ENCODE measurements at regions not wholly inside any gene's neighbourhood (a gene's known extent, or its start where the extent isn't known, plus 50 kb on each side); places are given as distances from the start of the nearest gene placed in this dataset.
"Not testable (repeated sequence)": the region's sequence is repeated elsewhere in the genome, so short reads cannot be mapped to it uniquely, and the experiment has no call there.

DNA sequence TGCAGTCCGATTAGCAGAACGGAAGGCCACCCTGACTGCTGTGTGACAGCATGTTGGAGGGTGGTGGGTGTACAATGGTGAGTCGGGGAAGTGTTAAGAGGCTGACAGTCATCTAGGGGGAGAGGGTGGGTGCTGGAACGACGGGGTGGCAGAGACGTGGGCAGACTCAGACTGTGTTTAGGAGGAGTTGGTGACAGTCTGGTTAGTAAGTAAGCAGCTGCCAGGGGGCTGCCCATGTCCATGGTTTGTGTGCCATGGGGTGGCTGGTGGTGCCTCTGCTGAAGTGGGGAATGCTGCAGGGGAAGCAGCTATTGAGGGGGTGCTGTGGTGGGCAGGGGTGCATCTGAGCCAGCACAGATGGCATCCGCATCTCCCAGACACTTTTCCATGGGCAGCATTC lies 51.3 kb upstream of the BOD1 start:
- DNase-seq (ENCODE audit: low read depth in 3 of 3): no peak

DNA sequence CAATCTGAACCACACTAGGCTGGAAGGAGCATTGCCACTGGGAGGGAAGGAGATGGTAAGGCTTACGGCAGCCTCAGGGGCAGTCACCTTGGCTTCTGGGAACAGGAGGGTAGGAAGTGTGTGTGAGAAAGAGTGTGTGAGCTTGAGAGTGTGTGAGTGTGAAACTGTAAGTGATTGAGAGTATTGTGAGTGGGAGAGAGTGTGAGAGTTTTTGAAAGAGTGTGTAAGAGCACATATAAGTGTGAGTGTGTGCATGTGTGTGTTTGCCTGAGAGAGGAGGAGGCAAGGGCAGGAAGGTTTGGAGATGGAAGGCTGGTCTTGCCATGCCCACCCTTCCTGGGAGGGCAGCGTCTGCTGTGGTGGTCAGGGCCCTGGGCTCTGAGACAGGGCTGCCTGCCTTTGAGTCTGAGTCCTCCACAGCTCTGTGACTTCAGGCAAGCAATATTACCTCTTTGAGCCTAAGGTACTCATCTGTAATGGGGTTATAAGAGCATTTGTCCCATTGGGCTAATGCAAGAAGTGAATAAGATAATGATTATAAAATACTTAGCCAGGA lies 51.9 kb upstream of the BOD1 start:
- DNase-seq (ENCODE audit: low read depth in 3 of 3): no peak

DNA sequence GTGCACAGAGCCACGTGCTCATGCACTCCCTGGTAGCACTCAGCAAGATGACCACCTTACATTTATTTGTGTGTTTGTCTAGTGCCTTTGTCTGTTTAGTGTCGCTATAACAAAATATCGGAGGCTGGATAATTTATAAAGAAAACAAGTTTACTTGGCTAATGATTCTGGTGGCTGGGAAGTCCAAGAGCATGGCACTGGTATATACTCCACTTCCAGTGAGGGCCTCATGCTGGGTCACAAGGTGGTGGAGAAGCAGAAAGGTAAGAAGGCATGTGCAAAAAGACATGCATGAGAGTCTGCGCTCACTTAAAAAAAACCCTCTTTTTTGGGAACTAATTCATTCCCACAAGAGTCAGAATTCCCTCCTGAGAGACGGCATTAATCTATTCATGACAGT lies 52.5 kb upstream of the BOD1 start:
- DNase-seq (ENCODE audit: low read depth in 3 of 3): no peak

DNA sequence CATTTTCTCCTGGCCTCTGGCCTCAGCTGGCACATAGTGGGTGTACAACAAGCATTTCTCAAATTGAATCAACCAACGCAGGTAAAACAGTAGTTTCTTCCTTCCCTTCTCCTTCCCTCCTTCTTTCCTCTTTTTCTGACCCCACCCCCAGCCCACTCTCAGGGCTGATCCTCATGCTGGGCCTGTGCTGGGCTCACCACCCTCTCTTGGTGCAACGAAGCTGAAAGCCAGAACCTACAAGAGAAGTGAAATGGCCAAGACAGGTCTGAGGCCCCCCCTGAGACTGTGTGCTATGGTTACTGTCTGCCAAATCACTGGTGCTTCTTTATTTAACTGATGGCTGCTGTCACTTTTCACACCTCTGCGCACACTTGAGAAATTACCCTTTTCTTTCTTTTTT lies 53.0 kb upstream of the BOD1 start:
- no peak for DNase-seq (ENCODE audit: low read depth in 3 of 3)

DNA sequence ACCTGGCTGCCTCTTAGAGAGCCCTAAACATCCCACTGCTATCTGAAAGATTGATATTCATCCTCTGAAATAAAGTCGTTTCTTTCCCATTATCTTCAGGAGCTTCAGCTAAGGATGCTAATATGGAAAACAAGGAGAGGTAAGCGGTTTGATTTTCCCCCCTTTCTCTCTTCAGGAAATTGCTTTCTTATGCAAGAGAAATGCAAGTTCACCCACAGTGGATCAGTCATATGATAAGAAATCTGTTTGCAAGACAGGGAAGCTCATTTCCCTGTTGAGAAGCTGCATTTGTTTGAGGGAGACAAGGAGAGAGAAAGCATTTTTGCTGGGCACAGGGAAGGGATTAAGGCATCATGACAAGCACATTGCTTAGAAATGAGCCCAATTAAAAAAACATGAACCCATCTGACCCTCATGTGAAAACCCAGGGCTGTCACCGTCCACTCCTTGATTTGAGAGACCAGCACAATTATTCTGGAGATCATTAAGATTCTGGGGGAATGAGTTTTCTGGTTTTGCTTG lies 53.7 kb upstream of the BOD1 start:
- no peak for DNase-seq (ENCODE audit: low read depth in 3 of 3)

DNA sequence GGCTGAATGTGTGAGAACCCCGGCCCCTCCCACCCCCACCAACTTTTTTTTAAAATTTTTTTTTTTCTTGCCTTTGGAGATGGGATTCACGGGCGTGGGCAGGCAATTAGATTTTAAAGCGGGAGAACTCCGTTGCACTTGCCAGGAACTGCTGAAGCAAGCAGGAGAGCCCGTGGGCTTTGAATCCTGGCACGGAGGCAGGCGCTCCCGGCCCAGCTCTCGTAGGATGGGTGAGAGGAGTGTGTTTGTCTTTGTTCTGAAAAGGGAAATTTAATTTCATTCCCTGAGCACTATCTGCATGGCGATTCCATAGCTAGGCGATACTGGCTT lies 54.3 kb upstream of the BOD1 start:
- no peak for DNase-seq (ENCODE audit: low read depth in 3 of 3)

DNA sequence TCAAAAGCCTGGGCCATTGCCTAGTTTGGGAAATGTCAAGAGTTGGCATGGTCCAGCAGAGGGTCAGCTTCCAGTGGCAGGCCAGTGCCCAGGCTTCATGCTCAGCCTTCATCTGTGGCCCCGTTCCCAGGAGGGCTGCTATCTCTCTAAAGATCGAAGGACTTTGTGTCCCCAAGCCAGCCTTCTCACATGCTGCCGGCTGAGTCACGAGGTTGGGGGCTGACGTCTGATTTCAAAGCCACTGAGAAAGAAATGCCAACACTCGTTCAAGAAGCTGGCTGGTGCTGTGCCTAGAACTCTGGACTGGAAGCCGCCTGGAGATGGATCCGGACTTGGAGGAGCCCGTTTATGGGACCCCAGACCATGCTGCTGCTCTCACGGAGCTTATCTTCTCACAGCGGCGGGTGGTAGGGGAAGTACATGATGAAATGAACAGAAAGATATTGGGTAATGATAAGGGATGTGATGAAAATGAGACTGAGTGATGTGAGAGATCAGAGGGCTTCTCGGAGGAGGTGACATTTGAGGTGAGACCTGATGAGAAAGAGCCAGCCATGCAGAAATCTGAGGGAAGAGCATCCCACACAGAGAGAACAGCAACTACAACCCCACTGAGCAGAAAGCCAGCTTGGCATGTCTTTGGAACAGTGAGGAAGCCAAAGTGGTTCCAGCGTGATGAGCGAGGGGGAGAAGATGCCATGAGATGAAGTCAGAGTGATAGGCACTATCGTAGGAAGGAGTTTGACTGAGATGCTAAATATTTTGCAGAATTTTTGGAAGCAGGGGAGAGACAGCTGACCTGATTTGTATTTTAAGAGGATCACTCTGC lies 54.9 kb upstream of the BOD1 start:
- no peak for DNase-seq (ENCODE audit: low read depth in 3 of 3)

DNA sequence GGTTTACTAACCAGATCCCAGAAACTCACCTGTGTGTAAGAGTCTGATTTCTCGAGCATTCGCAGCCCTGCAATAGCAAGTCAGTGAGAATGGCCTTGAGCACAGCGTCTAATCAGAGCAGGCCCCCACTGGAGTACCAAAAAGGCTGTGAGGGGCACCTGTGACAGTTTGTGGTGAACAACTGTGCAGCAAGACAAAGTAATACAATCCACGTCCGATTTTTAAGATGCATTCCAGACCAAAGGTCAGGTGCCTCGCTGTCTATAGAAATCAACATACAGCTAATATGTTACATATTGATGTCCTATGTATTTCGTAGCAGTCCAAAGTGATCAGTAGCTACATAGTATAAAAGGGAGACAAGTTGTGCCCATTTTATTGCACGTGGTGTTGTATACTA lies 55.7 kb upstream of the BOD1 start:
- no peak for DNase-seq (ENCODE audit: low read depth in 3 of 3)

DNA sequence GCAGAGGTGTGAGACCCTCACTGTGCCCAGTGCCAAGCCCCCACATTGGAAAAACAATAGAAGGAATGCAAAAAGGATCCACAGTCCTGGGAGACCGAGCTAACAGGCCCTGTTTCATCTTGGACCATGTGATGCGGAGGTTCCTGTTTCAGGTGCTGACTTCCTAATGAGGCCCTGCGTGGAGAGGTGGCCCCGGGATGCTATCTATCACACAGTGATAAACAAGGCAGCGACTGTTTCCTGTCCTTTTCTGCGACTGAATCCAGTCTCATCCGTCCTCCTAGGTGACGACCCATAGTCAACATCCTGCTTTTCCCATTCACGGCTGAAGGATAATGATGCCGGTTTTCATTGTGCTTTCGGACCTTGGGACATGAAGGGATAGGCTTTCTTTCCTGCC lies 56.4 kb upstream of the BOD1 start:
- DNase-seq (ENCODE audit: low read depth in 3 of 3): no peak

DNA sequence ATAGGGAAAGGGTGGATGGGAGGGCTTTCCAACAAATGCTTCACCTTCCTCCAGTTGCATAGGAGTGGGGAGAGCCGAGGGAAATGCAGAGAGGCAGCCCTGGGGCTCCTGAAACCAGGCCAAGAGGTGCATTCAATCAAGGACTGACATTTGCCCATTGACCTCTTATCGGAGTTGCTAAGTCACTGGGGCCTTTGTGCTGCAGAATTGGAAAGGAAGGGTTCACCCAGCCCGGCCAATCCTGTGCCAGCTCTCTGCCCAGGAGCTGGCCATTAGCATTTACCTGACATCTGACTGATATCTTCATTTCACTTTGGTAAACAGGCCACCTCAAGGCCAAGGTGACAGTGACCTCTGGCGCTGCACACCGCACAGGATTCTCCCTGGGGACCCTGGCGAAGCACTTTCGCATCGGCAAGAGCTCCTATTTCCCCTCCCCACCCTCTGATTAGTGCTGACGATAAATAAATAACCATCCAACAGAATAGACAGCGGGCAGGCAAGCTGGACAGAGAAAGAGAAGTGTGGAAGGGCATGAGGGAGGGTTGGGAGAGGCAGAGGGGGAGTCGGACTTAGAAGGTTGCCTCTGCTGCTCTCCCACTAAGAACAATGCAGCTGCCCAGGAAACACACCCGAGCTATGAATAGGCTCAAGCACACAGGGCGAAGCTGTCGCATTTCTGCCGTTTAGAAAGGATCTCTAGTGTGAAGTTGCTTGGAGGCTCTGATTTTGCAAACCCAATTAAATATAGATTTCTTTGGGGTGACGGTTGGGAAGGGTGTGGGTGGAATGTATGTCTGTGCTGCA lies 57.0 kb upstream of the BOD1 start:
- no peak for DNase-seq (ENCODE audit: low read depth in 3 of 3)

DNA sequence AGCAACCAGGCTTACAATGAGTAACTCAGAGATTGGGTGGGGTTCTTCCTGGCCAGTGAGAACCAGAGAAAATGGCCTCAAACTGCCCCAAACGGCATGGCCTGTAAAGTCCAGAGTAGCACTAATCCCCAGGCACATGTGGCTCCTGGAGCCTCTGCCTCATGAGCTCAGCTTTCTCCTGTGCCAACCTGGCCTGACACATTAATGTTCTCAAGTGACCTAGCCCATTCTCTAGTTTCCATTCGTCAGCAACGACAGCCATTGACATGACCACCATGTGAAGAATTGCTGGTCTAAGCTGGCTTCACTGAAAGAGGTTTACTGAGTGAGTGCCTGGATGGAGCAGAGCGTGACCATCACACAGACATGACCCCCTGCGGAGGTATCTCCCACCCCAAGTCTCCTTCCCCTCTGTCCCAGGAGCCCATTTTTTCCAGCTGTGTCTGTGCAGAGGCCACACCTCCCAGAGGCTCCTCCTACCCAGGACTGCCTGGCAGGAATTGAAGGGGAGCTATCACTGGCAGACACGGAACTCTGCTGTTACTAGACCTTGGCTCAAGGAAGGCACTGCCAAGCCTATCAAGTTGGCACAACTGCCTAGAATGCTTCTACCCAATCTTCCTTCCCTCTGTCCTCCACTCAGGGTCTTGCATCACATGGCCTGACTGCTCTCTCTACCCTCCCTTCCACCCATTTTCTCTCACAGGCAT lies 59.0 kb upstream of the BOD1 start:
- DNase-seq (ENCODE audit: low read depth in 3 of 3): no peak

DNA sequence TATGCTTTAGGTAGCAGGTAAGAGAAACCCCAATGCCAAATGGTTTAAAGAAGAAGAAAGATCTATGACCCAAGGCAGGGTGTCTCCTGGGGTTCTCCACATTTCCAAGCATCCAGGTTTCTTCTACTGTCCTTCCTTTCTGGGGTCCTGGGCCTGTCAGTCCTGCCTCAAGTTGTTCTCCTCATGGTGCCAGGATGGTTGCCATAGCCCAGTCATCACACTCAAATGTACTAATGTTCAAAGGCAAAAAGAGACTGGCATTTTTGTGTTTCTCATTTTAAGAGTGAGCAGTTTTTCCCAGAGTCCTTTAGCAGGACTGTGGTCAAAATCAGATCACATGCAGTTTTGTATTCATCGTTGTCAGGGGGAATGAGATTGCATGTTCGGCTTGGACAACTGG lies 59.9 kb upstream of the BOD1 start:
- DNase-seq (ENCODE audit: low read depth in 3 of 3): no peak

DNA sequence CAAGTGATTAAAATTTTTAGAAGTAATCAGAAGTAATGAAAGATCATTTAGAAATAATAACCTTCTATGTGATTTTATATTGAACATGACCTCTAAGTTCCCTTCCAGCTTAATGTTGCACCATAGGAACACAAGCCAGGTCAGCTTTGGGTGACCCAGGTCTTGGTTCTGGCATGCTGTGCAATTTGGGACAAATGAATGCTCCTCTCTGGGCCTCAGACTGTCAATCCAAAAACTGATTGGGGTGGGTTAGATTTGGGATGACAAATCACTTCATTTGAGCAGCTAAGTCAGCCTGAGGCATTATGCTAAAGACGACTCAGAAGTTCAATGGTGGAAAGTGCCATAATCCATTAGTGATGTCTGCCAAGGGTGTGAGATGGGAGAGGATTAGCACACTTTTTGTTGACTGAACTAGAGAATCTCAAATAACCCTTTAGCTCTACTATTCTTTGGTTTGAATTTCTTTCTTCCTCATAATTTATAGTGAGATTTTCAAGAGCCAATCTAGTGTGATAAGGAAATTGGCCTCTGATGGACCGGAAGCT lies 60.7 kb upstream of the BOD1 start:
- no peak for DNase-seq (ENCODE audit: low read depth in 3 of 3)

DNA sequence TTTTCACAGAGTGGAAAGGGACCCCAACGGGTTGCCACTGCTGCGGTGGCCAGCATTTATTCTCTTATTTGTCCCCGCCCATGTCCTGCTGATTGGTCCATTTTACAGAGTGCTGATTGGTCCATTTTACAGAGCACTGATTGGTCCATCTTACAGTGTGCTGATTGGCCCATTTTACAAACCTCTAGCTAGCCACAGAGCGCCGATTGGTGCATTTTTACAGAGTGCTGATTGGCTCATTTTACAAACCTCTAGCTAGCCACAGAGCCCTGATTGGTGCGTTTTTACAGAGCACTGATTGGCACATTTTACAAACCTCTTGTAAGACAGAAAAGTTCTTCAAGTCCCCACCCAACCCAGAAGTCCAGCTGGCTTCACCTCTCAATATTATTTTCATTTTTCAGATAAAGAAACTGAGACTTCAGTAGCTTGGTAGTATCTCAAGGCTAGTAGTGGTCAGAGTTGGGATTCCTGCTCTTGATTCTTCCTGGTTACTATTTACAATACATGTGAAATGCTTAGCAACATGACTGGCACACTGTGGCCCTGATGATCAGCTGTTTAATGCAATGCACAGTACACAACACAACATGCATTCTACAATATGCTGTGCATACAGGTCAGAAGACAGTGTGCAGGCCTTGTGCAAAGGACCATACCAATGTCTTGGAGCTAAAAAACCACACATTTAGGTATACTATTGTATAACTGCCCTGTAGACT lies 63.6 kb upstream of the BOD1 start:
- DNase-seq (ENCODE audit: low read depth in 3 of 3): no peak

DNA sequence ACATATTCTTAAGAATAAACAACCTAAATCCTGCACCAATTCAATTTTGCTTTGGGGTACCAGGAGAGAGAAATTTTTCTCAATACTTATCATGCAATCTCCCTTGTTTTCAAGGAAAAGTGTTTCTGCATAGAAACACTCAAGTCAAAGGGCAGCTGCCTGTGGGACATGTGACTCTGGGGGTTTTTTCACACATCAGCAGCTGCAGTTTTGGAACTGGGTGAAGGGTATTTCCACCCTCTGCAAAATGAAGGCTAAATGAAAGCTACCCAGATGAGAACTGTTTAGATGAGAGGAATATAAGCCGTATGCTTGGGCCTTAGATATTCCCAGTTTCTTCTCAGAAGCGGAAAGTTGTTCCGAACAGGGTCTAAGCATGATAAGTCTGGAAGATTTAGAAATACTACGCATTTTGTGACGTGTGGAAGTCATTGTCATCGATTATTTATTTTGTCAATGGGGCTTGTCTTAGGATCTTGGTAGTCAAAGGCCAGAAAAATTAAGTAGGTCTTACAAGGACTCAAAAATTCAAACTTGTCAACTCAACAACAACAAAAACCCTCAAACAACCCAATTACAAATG lies 64.3 kb upstream of the BOD1 start:
- no peak for DNase-seq (ENCODE audit: low read depth in 3 of 3)

DNA sequence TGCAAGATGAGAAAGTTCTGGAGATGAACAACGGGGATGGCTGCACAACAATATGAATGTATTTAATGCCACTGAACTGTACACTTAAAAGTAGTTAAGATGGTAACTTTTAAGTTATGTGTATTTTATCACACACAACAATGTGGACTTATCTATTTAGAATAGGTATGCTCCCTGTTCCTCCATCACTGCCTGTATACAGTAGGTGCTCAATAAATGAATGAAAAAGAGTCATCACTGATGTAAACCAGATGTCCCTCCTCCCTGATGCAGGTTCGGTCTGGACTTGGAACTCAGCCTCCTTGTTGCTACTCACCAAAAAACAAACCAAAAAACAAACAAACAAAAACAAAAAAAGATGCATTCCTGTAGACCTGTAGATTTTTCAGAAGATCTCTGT lies 65.9 kb upstream of the BOD1 start:
- DNase-seq (ENCODE audit: low read depth in 3 of 3): no peak

DNA sequence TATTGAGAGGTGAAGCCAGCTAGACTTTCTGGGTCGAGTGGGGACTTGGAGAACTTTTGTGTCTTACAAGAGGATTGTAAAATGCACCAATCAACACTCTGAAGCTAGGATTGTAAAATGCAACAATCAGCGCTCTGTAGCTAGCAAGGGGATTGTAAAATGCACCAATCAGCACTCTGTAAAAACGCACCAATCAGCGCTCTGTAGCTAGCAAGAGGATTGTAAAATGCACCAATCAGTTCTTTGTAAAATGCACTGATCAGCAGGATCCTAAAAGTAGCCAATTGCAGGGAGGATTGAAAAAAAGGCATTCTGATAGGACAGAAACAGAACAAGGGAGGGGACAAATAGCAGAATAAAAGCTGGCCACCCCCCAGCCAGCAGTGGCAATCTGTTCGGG lies 68.1 kb upstream of the BOD1 start:
- not testable (repeated sequence) for DNase-seq (ENCODE audit: low read depth in 3 of 3)

DNA sequence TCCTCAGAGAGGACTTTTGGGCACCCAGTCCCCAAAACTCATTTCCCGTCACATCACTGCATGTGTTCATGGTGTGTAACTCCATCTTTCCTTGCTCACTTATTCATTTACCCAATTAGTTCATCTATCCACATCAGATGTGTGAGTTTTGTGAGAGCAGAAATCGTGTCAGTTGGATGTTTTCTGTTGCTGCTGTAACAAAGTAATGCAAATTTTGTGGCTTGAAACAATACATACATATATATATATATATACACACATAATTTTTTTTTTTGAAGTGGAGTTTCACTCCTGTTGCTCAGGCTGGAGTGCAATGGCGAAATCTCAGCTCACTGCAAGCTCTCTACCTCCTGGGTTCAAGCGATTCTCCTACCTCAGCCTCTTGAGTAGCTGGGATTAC lies 70.5 kb upstream of the BOD1 start:
- DNase-seq (ENCODE audit: low read depth in 3 of 3): no peak

DNA sequence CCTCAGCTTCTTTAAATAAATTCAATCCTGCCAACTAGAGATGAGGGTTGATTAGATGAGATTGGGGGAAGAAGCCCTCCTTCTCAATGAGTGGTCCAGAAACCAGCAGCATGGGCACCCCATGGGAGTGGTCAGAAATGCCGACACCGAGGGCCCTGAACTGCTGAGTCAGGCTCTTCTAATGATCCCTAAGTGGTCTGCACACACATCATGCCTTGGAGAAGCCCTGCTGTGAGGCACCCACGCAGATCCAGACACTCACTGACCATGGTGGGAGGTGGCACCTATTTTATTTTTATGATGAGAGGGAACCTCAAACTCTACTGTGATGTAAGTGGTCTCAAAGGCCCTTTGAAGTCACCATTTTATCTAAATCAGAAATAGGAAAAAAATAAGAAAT lies 72.3 kb upstream of the BOD1 start:
- DNase-seq (ENCODE audit: low read depth in 3 of 3): no peak

DNA sequence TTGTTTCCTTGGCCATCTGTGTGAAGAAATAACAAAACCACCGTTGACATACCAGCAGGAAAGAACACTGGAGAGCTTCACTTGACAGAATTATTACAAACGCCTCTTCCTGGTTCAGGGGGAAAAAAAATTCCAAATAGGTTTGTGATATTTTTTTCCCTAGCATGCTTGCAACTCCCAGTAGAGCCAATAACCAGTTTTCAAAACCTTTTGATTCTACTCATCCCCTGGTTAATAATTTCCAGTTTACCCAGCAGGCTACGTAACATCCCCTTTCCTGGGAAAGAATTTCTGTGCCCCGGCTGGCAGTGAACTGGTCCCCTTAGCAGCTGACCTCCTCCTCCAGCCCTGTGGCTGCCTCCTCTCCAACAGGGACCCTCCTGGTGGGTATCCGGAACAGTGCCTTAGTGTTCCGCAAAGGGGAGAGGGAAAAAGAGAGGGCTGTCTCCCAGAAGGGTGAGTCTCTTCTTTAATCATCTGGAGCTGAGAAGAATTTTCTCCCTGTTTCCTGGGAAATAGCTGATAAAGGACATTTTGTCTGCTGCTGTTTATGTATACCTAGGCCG lies 72.8 kb upstream of the BOD1 start:
- no peak for DNase-seq (ENCODE audit: low read depth in 3 of 3)

Measured in stimulated activated CD4-positive, alpha-beta T cell treated with anti-CD3 and anti-CD28 coated beads, TNF-alpha, amount 100 ng/mL, for 48 hours (primary cell).